ENCODE measurements at regions not wholly inside any gene's neighbourhood (a gene's known extent, or its start where the extent isn't known, plus 50 kb on each side); places are given as distances from the start of the nearest gene placed in this dataset.

GRCh38 chr9:129410226-129410625 lies 210.7 kb downstream of the C9orf50 start:
- Histone ChIP-seq H3K4me2 (ENCODE audit: insufficient read depth in 1 of 2, low read depth in 2 of 2, low read length in 2 of 2) (no peak overlapping the region), H3K23ac (ENCODE audit: insufficient read length) (no peak overlapping the region), H3K4me1 (replicated peaks in 1 of 4; ENCODE audit: control insufficient read depth in 3 of 4, insufficient read depth in 4 of 4, low read length in 3 of 4) (peaks cover 0 to 27% (median 20%) of the 10 kb centered on the region in 4 experiments; a peak in 6 of 7 replicates), H2BK5ac (ENCODE audit: low read depth, low read length) (no peak overlapping the region; the same call in 1 of the 2 replicates), H3K4me3 (ENCODE audit: extremely low read depth in 1 of 4, insufficient read depth in 2 of 4, low read depth in 3 of 4, low read length in 4 of 4) (no peak overlapping the region), H2BK20ac (ENCODE audit: low read length) (peak overlapping the region; percentile 87; the same call in 1 of the 2 replicates), H3K18ac (ENCODE audit: extremely low read depth, low read length) (no peak overlapping the region), H3K79me2 (ENCODE audit: control insufficient read depth in 1 of 2, insufficient read depth in 2 of 2, low read length in 2 of 2) (no peaks in the 10 kb centered on the region), H3K27me3 (replicated peaks in 1 of 4; ENCODE audit: control insufficient read depth in 3 of 4, extremely low read depth in 1 of 4, insufficient read depth in 3 of 4, low read length in 3 of 4) (peaks cover 0 to 4% (median 0%) of the 10 kb centered on the region in 4 experiments; a peak in 5 of 7 replicates), H3K14ac (ENCODE audit: insufficient read length) (no peak overlapping the region), H3K4ac (replicated peaks; ENCODE audit: insufficient read length, low read depth, low read length) (no peak overlapping the region), H2AFZ (ENCODE audit: low read length) (no peak overlapping the region), H4K5ac (ENCODE audit: insufficient read length, low read depth, low read length) (no peak overlapping the region), H3K79me1 (ENCODE audit: low read depth, low read length) (no peaks in the 10 kb centered on the region), H4K20me1 (replicated peaks in 1 of 2; ENCODE audit: control insufficient read depth in 1 of 2, insufficient read depth in 2 of 2, low read length in 2 of 2) (peaks cover 0 to 4% of the 10 kb centered on the region in 2 experiments), H2BK120ac (replicated peaks; ENCODE audit: low read depth, low read length) (no peak overlapping the region), H3K56ac (replicated peaks; ENCODE audit: insufficient read length, low read depth, low read length) (peak overlapping the region; percentile 97), H3K27ac (ENCODE audit: low read depth, low read length) (no peak overlapping the region), H3K9ac (replicated peaks in 1 of 4; ENCODE audit: extremely low read depth in 1 of 4, low read depth in 3 of 4, low read length in 3 of 4) (no peak overlapping the region), H3K23me2 (ENCODE audit: low read depth, low read length) (peaks cover 7% of the 10 kb centered on the region; the same call in 1 of the 2 replicates), H2AK5ac (ENCODE audit: low read depth, low read length) (peak overlapping the region; percentile 98), H3K9me3 (ENCODE audit: insufficient read depth in 2 of 2, low read depth in 1 of 2, low read length in 1 of 2) (peaks cover 0 to 5% of the 10 kb centered on the region in 2 experiments; a peak in 2 of 4 replicates), H4K8ac (ENCODE audit: extremely low read depth, insufficient read depth, low read length) (no peak overlapping the region), H3K36me3 (ENCODE audit: control insufficient read depth in 2 of 4, insufficient read depth in 4 of 4, low read length in 3 of 4) (no peaks in the 10 kb centered on the region), H4K91ac (replicated peaks; ENCODE audit: insufficient read length, low read length) (no peak overlapping the region), H2BK12ac (ENCODE audit: low read depth, low read length) (peak overlapping the region; percentile 80; the same call in 1 of the 2 replicates), H2BK15ac (ENCODE audit: low read length) (peak overlapping the region; percentile 90)
- POLR2A ChIA-PET (ENCODE audit: partially characterized antibody) = no interaction called here
- CTCF ChIA-PET (ENCODE audit: partially characterized antibody) = interaction anchor here (0.6 kb wide), 1 partner anchor 918 kb away, joined by 3 read pairs; no protein-coding TSS in a partner anchor
- DNase-seq (ENCODE audit: low read depth in 1 of 2, low spot score in 2 of 2) (no peak), FAIRE-seq (no peak)
- TF ChIP-seq NANOG (IDR thresholded peaks at IDR 0.05; ENCODE audit: insufficient read depth, low read depth, low read length, poor library complexity, severe bottlenecking) (no peak), SRF (IDR thresholded peaks at IDR 0.05; ENCODE audit: low read depth, low read length) (no peak), GTF2F1 (IDR thresholded peaks at IDR 0.05; ENCODE audit: borderline replicate concordance, low read depth, low read length) (no peak), ASH2L (IDR thresholded peaks at IDR 0.05; ENCODE audit: low read length) (no peak), SIN3A (conservative IDR thresholded peaks at IDR 0.05 in 1 of 2, IDR thresholded peaks at IDR 0.05 in 1 of 2; ENCODE audit: low read depth in 1 of 2, low read length in 2 of 2) (no peak), KDM1A (IDR thresholded peaks at IDR 0.05; ENCODE audit: borderline replicate concordance, low read length) (no peak), POU5F1 (IDR thresholded peaks at IDR 0.05; ENCODE audit: low read depth, low read length) (no peak), RBBP5 (IDR thresholded peaks at IDR 0.05; ENCODE audit: borderline replicate concordance, low read depth, low read length) (no peak), FOSL1 (IDR thresholded peaks at IDR 0.05; ENCODE audit: insufficient read depth, low read depth, low read length) (no peak), CBX5 (IDR thresholded peaks at IDR 0.05; ENCODE audit: low read depth, low read length) (no peak), CREB1 (IDR thresholded peaks at IDR 0.05) (no peak), BRCA1 (IDR thresholded peaks at IDR 0.05; ENCODE audit: low read depth, low read length) (no peak)
- 74% methylated on average over 4 of the region's 4 CpGs; no CpG with 5 or more reads in 1 of the 2 experiments for WGBS, 2 experiments (ENCODE audit: extremely low coverage in 1 of 2, insufficient coverage in 1 of 2, insufficient read length in 1 of 2, insufficient replicate concordance in 2 of 2, low coverage in 1 of 2, low lambda C conversion rate in 2 of 2, missing lambda C conversion rate in 1 of 2)
